ENCODE measurements at regions not wholly inside any gene's neighbourhood (a gene's known extent, or its start where the extent isn't known, plus 50 kb on each side); places are given as distances from the start of the nearest gene placed in this dataset.
A peak's percentile ranks its signal among the peaks of the same experiment; 100 is the strongest.

GRCh38 chr22:27022896-27023361, 365.5 kb downstream of the MIAT start:
- DNase-seq, result no peak

- DNase-seq, result no peak
Observed at GRCh38 chr22:27023591-27023990, 366.2 kb downstream of the MIAT start.

GRCh38 chr22:27024982-27025381, 367.6 kb downstream of the MIAT start:
- no peak for DNase-seq

DNA sequence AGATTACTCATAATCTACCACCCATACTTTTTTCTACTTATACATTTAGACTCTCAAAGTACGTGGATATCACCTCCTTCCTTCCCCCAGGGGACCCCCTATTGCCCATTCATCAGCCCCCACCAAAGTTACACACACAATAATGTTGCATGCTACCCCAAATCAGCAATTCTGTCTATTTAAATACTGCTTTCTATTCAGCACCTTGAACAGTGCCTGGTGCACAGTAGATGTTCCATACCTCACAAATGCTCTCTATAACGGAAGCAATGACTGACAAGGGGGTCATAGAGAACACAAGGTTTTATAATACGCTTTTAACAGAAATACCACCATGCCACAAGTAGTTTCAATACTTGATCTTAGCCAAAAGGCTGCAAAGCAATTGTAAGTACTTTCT, 370.7 kb downstream of the MIAT start:
- no peak for DNase-seq

GRCh38 chr22:27029584-27030130, 372.3 kb downstream of the MIAT start:
- DNase-seq, result no peak

GRCh38 chr22:27032091-27032761, 374.8 kb downstream of the MIAT start:
- no peak for DNase-seq

DNA sequence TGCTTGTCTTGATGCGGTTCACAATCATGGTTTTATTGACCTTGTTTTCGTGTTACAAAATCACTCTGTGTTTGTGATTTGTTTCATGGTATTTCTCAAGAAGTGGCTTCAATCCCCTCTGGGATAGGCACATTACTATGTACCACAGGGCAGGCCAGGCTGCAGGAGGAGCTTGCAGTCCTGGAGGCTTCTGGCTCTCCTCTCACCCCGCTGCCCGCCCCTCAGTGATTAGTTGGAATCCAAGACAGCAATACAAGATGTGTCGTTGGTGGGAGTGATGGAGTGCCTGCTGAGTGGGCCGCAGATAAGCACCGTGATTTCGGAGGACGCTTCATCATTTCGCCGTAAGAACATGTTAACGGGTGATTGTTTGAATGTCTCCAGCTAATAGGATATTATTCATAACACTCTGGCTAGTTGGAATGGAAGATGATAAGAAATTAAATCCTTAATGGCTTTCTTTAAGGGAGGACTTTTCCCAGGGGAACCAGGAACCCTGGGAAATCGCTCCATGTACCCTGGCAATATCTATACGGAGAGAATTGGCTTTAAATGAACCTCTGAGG, 384.4 kb downstream of the MIAT start:
- DNase-seq, result no peak

DNA sequence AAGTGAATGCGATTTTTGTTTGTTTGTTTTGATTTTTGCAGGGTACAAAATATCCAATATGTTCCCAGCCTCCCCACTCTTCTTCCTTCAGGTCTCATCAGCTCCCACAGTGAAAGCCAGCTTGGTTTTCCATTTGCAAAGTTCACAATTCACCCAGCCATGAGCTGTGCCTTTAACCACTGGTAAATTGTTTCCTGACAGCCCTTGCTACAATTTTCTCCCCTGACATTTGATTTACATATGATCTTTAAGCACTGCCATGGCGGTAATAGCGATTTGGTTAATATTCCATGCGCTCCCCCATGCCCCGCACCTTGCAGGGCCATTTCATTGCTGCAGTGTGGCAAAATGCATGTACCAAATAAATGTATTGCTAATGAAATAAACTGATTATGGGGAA, 385.9 kb downstream of the MIAT start:
- DNase-seq, result no peak

DNA sequence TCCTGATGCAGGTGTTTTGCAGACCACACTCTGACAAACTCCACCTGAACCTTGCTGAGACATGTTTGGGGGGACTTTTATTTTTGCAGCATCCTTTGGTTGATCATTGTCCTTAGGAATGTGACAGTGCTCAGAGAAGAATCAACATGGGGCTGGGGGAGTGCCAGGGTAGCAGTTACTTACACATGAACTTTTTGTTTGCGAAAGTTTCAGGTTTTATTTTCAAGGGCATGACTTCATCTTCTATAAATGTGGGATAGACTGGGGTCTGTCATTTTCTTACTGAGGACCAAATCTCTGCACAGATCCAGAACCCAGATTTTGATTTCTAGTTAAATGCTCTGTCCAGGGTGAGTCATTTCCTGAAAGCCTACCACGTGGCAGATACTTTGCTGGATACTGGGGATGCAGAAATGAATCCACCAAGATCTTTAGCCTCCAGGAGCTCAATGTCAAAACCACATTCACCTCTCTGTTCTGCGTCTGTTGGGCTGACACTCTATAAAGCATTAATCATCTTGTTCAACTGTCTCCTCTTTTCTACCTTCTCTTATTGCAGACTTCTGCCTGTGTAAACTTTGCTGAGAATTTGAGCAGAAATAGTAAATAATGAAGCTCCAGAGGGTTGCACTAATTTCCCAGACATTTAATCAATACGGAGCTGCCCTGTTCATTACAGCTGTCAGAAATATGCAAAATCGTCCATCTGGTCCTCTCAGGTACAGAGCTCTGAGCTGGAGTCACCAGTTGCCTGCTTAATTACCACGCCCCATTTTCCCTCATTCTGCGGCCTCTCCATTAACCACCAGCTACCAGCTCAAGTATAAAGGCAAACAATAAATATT, 387.9 kb downstream of the MIAT start:
- peak; percentile 13 for DNase-seq

DNA sequence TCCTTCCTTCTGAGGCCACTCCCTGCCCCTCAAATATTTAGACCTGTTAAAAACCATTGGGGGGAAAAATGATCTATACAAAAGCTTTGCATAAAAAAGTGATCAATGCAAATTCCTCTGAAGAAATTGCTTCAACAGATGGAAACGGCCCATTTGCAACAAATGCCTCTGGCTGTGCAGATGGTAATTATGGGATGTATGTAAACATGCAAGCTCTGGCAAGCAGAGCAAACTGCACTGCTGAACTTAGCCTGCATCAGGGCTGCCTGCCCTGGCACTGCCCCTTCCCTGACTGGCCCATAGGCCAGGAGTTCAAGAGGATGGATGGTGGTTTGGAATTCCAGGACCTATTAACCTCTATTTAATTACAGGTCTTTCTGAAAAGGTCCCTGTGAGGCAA, 388.7 kb downstream of the MIAT start:
- DNase-seq, result no peak

DNA sequence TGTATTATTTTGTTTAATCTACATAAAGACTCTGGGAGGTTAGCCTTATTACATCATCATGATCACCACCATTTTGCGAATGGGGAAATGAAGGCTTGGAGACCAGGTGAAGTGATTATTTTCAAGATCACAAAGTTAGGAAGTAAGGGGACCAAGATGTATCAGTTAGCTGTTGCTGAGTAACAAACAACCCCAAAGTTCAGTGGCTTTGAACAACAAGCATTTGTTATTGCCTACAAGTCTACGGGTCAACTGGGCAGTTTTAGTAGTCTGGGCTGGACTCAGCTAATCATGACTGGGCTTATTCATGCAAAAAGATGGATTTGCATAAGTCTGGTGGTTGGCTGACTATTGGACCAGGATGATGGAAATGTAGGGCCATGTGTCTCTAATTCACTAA, 389.2 kb downstream of the MIAT start:
- no peak for DNase-seq

DNA sequence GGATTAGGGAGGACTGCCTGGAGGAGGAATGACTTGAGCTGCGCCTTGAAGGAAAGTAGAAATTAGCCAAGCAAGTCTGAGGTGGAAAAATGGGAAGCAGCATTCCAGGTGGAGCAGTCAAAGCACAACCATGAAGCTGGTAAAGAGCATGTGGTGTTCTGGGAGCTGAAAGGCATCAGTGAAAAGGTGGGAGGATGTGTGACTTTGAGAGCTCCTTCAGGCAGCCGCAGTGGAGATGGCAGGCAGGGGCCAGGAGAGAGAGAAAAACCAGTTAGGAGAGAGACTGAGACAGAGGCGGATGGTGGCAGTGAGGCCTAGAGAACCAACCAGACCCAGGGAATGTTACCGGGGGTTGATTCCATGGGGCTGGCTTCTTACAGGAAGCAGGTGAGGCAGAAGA, 393.4 kb downstream of the MIAT start:
- DNase-seq, result no peak

DNA sequence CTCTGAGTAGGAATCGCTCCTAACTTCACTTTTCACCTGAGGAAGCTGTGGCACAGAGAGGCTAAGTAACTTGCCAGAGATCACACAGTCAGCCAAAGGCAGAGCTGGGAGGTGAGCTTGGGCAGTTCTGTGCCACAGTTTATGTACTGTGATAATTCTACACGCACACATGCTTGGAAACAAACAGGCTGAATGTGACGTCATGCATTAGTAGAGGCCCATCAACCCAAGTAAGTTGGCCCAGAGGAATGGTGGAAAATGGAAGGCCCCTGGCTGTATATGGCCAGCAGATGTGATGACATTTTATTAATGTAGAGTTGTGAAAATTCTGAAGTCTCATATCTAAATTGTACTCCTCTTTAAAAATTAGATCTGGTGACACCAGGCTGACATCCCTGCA, 394.0 kb downstream of the MIAT start:
- no peak for DNase-seq

DNA sequence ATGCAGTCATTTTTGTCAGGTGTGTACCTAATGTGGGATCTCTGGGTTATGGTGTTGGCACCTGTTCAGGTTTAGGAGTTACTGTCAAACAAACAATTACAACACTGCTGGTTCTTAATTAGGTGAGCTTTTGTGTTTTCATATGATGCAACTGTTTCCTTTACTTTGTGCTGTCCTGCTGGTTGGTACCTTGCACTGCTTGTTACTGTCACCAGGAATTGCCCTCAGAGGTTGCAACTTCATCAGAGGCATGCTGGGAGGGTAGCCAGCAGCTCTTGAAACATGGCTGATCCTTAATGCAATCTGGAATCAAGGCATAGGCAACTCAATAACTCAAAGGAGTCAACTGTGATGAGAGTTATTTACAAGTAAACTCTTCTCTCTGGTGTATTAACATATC, 400.3 kb downstream of the MIAT start:
- no peak for DNase-seq

GRCh38 chr22:27060190-27060589, 402.8 kb downstream of the MIAT start:
- no peak for DNase-seq

DNA sequence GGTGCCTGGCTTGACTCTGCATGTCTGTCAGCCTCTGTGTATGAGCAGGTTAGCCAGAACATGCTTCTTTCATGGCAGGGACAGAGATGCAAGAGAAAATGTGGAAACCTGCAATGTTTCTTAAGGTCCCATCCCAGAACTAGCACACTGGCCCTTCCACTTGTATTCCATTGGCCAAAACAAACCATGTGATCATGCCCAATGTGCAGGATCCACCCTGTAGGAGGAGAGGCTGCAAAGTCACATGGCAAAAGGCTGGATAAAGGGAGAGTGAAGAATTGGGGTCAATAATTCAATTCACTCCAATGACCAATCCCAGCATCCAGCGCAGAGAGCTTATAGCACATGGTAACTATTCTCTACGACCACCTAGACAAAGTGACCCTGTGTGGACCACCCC, 405.5 kb downstream of the MIAT start:
- no peak for DNase-seq

GRCh38 chr22:27063406-27063805, 406.0 kb downstream of the MIAT start:
- no peak for DNase-seq

- DNase-seq, result no peak
Observed at GRCh38 chr22:27063841-27064240, 406.5 kb downstream of the MIAT start.

GRCh38 chr22:27064386-27064785, 407.0 kb downstream of the MIAT start:
- DNase-seq, result no peak

GRCh38 chr22:27065279-27065678, 407.9 kb downstream of the MIAT start:
- DNase-seq, result no peak

DNA sequence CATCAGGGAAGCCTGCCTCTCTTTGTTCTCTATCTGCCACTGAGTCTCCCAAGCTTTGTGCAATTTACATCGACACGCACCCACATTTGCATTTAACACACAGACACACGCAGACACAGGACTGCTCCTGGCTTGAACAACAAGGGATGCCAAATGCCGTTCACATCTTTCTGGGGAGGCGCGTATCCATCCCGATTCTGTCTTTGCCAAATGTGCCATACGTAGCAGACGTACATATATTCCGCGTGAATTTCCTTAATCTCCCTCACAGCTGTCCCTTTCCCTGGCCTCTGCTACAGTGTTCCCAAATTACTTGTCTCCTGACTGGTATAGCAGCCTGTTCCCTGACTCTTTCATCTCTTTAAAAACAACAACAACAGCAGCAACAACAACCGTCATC, 409.5 kb downstream of the MIAT start:
- no peak for DNase-seq

- no peak for DNase-seq
Observed at GRCh38 chr22:27068121-27068520, 410.7 kb downstream of the MIAT start.

DNA sequence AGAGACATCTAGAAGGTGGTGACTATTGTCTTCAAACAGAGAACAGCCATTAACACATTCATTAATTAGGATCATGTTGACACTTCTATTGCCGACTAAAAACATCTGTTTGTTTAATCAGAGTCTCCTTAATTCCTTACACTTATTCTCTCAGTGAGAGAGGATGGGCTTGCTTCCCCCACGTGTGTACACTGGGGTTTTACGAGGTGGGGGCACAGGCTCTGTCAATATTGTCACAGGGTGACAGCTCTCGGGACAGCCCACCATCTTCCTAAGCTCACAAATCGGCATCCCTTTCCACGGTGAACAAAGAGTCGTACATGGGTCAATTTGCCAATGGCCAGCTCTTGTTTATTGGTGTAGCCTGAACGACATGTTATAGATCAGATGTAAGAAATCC, 413.2 kb downstream of the MIAT start:
- no peak for DNase-seq
